K562 (cell line): ENCODE measurements at regions not wholly inside any gene's neighbourhood (a gene's known extent, or its start where the extent isn't known, plus 50 kb on each side); places are given as distances from the start of the nearest gene placed in this dataset.

Experiments used
- ATAC-seq: fragments of 200-7000 bp; cut with Tn5 transposase; 3 replicates; pipeline ENCODE4 v1.9.1; 2020; ENCODE audit warnings: moderate library complexity
- BruUV-seq: library from RNA; stranded (reverse); fragments of 400-500 nt; replicated peaks from 2 replicates; lab custom pipeline; 2021; lab: Mats Ljungman, UMichigan
- CTCF ChIA-PET: fragments of 300-600 bp; formaldehyde crosslinking; extraction: SDS; loops from one replicate; lab custom pipeline; 2021; ENCODE audit warnings: low intra/inter-chr PET ratio; lab: Yijun Ruan, JAX
- POLR2A ChIA-PET: fragments of 300-600, 350-650 bp; sonication (Branson Sonifier 250); formaldehyde crosslinking; extraction: SDS; loops from one replicate; lab custom pipeline; 2021; ENCODE audit warnings: antibody characterized with exemption, inconsistent platforms; lab: Yijun Ruan, JAX
- DNase-seq, 4 experiments: peaks; one replicate each; pipeline versions ENCODE4 v3.0.0 to v3.0.0-alpha.2; 2011 to 2018; ENCODE audit warnings: low spot score in 3 of 4, mixed read lengths in 3 of 4; ENCODE audit errors: extremely low read depth in 1 of 4
- FAIRE-seq: peaks from 2 replicates; lab custom pipeline; 2011; peaks lifted over from hg19 to GRCh38; lab: Jason Lieb, UNC
- H2AFZ ChIP-seq: 2 replicates; pipeline ENCODE4 v1.6.0; 2011; ENCODE audit warnings: low read depth, low read length, control low read depth, inconsistent platforms
- H3K27ac ChIP-seq: fragments of 200-600 bp; 3 replicates; pipeline ENCODE4 v1.8.0; 2011; ENCODE audit warnings: low read depth, mild to moderate bottlenecking, control low read depth, inconsistent platforms, low read length, moderate library complexity, mixed read lengths; ENCODE audit errors: extremely low read depth
- H3K27me3 ChIP-seq, 2 experiments: fragments of 300-600 bp in 1 of 2; 2 replicates in 1 of 2; 3 replicates in 1 of 2; pipeline versions ENCODE4 v1.6.0 to v1.8.0; 2011; ENCODE audit warnings: inconsistent platforms in 2 of 2, low read length in 2 of 2, mild to moderate bottlenecking in 1 of 2, mixed read lengths in 1 of 2, moderate library complexity in 1 of 2; ENCODE audit not compliant: control insufficient read depth in 2 of 2, insufficient read depth in 2 of 2
- H3K36me3 ChIP-seq: fragments of 300-600 bp; 3 replicates; pipeline ENCODE4 v1.8.0; 2011; ENCODE audit warnings: mild to moderate bottlenecking, low read length, inconsistent platforms; ENCODE audit not compliant: control insufficient read depth, insufficient read depth
- H3K4me1 ChIP-seq, 2 experiments: fragments of 200-600 bp in 1 of 2; replicated peaks in 1 of 2; 2 replicates in 1 of 2; 3 replicates in 1 of 2; pipeline versions ENCODE4 v1.5.1 to v1.8.0; 2011; ENCODE audit warnings: inconsistent platforms in 2 of 2, low read length in 2 of 2, mild to moderate bottlenecking in 1 of 2, mixed read lengths in 1 of 2, moderate library complexity in 1 of 2; ENCODE audit not compliant: control insufficient read depth in 2 of 2, insufficient read depth in 2 of 2
- H3K4me2 ChIP-seq: 2 replicates; pipeline ENCODE4 v1.6.1; 2011; ENCODE audit warnings: low read length, control low read depth, inconsistent platforms, mixed read lengths; ENCODE audit not compliant: insufficient read depth
- H3K4me3 ChIP-seq: fragments of 200-600 bp; sonication (generic), shearing (Covaris generic); 2 replicates; pipeline ENCODE4 v1.5.1; 2016; ENCODE audit warnings: control low read depth, inconsistent platforms
- H3K79me2 ChIP-seq: fragments of 200-600 bp; 3 replicates; pipeline ENCODE4 v1.8.0; 2011; ENCODE audit warnings: low read length, inconsistent platforms; ENCODE audit not compliant: control insufficient read depth, insufficient read depth
- H3K9ac ChIP-seq, 2 experiments: 2 replicates each; pipeline versions ENCODE4 v1.6.0 to v1.6.1; 2011; ENCODE audit warnings: low read depth in 2 of 2, low read length in 2 of 2, control low read depth in 1 of 2, inconsistent platforms in 1 of 2, mild to moderate bottlenecking in 1 of 2, mixed read lengths in 1 of 2; ENCODE audit not compliant: insufficient read depth in 1 of 2
- H3K9me1 ChIP-seq: one replicate; pipeline ENCODE4 v1.6.0; 2011; ENCODE audit warnings: inconsistent platforms, mild to moderate bottlenecking, low read length, moderate library complexity; ENCODE audit not compliant: control insufficient read depth, insufficient read depth
- H3K9me3 ChIP-seq: replicated peaks from 2 replicates; pipeline ENCODE4 v1.5.1; 2011; ENCODE audit warnings: low read depth, low read length, inconsistent platforms; ENCODE audit not compliant: control insufficient read depth, insufficient read depth
- H4K20me1 ChIP-seq: replicated peaks from 2 replicates; pipeline ENCODE4 v1.6.1; 2011; ENCODE audit warnings: low read length, inconsistent platforms, mixed read lengths; ENCODE audit not compliant: control insufficient read depth, insufficient read depth
- BACH1 ChIP-seq: fragments of 200-800 bp; sonication (Bioruptor generic); IDR thresholded peaks from 2 replicates; pipeline ENCODE4 v1.6.1; 2016; ENCODE audit warnings: missing genetic modification characterization, missing compliant biosample characterization
- CBFB ChIP-seq: sonication (generic); formaldehyde crosslinking; IDR thresholded peaks from 2 replicates; pipeline ENCODE4 v1.4.0; 2020; ENCODE audit warnings: mild to moderate bottlenecking, missing genetic modification reagents
- CUX1 ChIP-seq: fragments of 200-800 bp; sonication (Bioruptor generic); IDR thresholded peaks from 2 replicates; pipeline ENCODE4 v1.6.1; 2016; ENCODE audit warnings: missing genetic modification characterization, missing compliant biosample characterization
- HINFP ChIP-seq: fragments of 450-650 bp; conservative IDR thresholded peaks from 2 replicates; pipeline ENCODE4 v1.6.1; 2016; ENCODE audit warnings: missing genetic modification characterization, low read depth, mild to moderate bottlenecking, control low read depth, missing compliant biosample characterization
- MEF2D ChIP-seq: conservative IDR thresholded peaks from 2 replicates; pipeline ENCODE4 v1.6.1; 2016; ENCODE audit warnings: low read depth, missing genetic modification characterization, missing compliant biosample characterization
- NCOA6 ChIP-seq: fragments of 450-650 bp; IDR thresholded peaks from 2 replicates; pipeline ENCODE4 v1.6.1; 2017; ENCODE audit warnings: mild to moderate bottlenecking
- SMARCA4 ChIP-seq: fragments of 450-650 bp; IDR thresholded peaks from 2 replicates; pipeline ENCODE4 v1.6.1; 2016
- ZBTB49 ChIP-seq: sonication (generic); formaldehyde crosslinking; IDR thresholded peaks from 2 replicates; pipeline ENCODE4 v1.8.0; 2022; ENCODE audit warnings: missing genetic modification reagents, mild to moderate bottlenecking, borderline replicate concordance
- ZNF444 ChIP-seq: fragments of 250-450 bp; sonication (Bioruptor Pico); IDR thresholded peaks from 2 replicates; pipeline ENCODE4 v1.4.0; 2020; ENCODE audit warnings: mild to moderate bottlenecking, moderate library complexity
- WGBS: fragments of 100-300 bp; shearing (Covaris generic); methylation state at CpG from one replicate; pipeline ENCODE4 v1.1.6; 2016; ENCODE audit warnings: low coverage, mixed read lengths; ENCODE audit not compliant: insufficient coverage; ENCODE audit errors: missing lambda C conversion rate; 5-methylcytosine and 5-hydroxymethylcytosine counted together
- in situ Hi-C: fragments of 300-500 bp; cut with MboI; formaldehyde crosslinking; loops from 4 replicates; pipeline ENCODE4 v1.15.0; 2018; ENCODE audit warnings: inconsistent platforms, mixed read lengths
- intact Hi-C: fragments of 100-400 bp; cut with micrococcal nuclease; formaldehyde crosslinking; loops from 2 replicates; pipeline ENCODE4 v1.14.2; 2022

GRCh38 chrX:10749113-10749512 lies 128.7 kb upstream of the MID1 start (continued):
- no peak for TF ChIP-seq CUX1 (CRISPR knock-in tag)

- Histone ChIP-seq H3K9me1 (no peaks in the 10 kb centered on the region), H2AFZ (no peak overlapping the region), H3K27ac (no peak overlapping the region), H3K9ac (no peak overlapping the region), H3K27me3 (no peaks in the 10 kb centered on the region; a peak in 1 of 5 replicates), H3K4me3 (no peak overlapping the region), H3K36me3 (no peaks in the 10 kb centered on the region), H3K4me1 (no peaks in the 10 kb centered on the region), H3K4me2 (no peak overlapping the region), H4K20me1 (no peaks in the 10 kb centered on the region), H3K9me3 (no peaks in the 10 kb centered on the region), H3K79me2 (no peaks in the 10 kb centered on the region)
- intact Hi-C loops: no loop called here
- CTCF ChIA-PET: no interaction called here
- in situ Hi-C loops: no loop called here
- DNase-seq (no peak), ATAC-seq (no peak), FAIRE-seq (no peak)
- POLR2A ChIA-PET: no interaction called here
- WGBS: 5% methylated on average over 7 of the region's 7 CpGs
- TF ChIP-seq HINFP (tag) (no peak), NCOA6 (no peak), CBFB (CRISPR knock-in tag) (no peak), ZNF444 (CRISPR knock-in tag) (no peak), ZBTB49 (CRISPR knock-in tag) (no peak), SMARCA4 (no peak), BACH1 (tag) (no peak), MEF2D (no peak)
- no TSS peak for BruUV-seq
Observed at GRCh38 chrX:10750581-10750980, 130.2 kb upstream of the MID1 start.
